H1 (cell line): ENCODE measurements at regions not wholly inside any gene's neighbourhood (a gene's known extent, or its start where the extent isn't known, plus 50 kb on each side); places are given as distances from the start of the nearest gene placed in this dataset.

ENCODE experiments used
- CTCF ChIA-PET: fragments of 300-600 bp; sonication (Branson Sonifier 250); formaldehyde crosslinking; loops from one replicate; lab custom pipeline; 2021; ENCODE audit not compliant: partially characterized antibody; lab: Charles Lee
- POLR2A ChIA-PET: fragments of 300-600 bp; sonication (Branson Sonifier 250); formaldehyde crosslinking; loops from one replicate; lab custom pipeline; 2021; ENCODE audit warnings: inconsistent platforms; ENCODE audit not compliant: partially characterized antibody; lab: Charles Lee
- DNase-seq, 2 experiments: peaks; one replicate each; pipeline versions ENCODE4 v3.0.0 to v3.0.0-alpha.2; 2010 to 2022; ENCODE audit warnings: low spot score in 2 of 2, low read depth in 1 of 2, mixed read lengths in 1 of 2
- FAIRE-seq: peaks from 2 replicates; lab custom pipeline; 2011; peaks lifted over from hg19 to GRCh38; lab: Jason Lieb, UNC
- H2AFZ ChIP-seq: 2 replicates; pipeline ENCODE4 v1.8.1; 2012; ENCODE audit warnings: low read length, inconsistent platforms
- H2AK5ac ChIP-seq: 2 replicates; pipeline ENCODE4 v1.6.1; 2013; ENCODE audit warnings: low read depth, low read length
- H2BK120ac ChIP-seq: replicated peaks from 2 replicates; pipeline ENCODE3; 2013; ENCODE audit warnings: low read depth, low read length, inconsistent platforms
- H2BK12ac ChIP-seq: 2 replicates; pipeline ENCODE4 v1.6.1; 2013; ENCODE audit warnings: low read depth, low read length
- H2BK15ac ChIP-seq: 2 replicates; pipeline ENCODE4 v1.6.1; 2013; ENCODE audit warnings: low read length
- H2BK20ac ChIP-seq: 2 replicates; pipeline ENCODE4 v1.6.1; 2013; ENCODE audit warnings: low read length
- H2BK5ac ChIP-seq: 2 replicates; pipeline ENCODE4 v1.6.1; 2013; ENCODE audit warnings: low read depth, low read length
- H3K14ac ChIP-seq: 2 replicates; pipeline ENCODE4 v1.6.1; 2013; ENCODE audit warnings: inconsistent platforms; ENCODE audit not compliant: insufficient read length
- H3K18ac ChIP-seq: 2 replicates; pipeline ENCODE4 v1.6.1; 2013; ENCODE audit warnings: low read length; ENCODE audit errors: extremely low read depth
- H3K23ac ChIP-seq: 2 replicates; pipeline ENCODE4 v1.6.1; 2013; ENCODE audit warnings: inconsistent platforms; ENCODE audit not compliant: insufficient read length
- H3K23me2 ChIP-seq: 2 replicates; pipeline ENCODE4 v1.6.1; 2013; ENCODE audit warnings: low read depth, low read length
- H3K27ac ChIP-seq: 2 replicates; pipeline ENCODE4 v1.6.1; 2011; ENCODE audit warnings: low read depth, low read length, inconsistent platforms
- H3K27me3 ChIP-seq, 4 experiments: replicated peaks in 1 of 4; 1 replicate in 1 of 4; 2 replicates in 3 of 4; pipeline versions ENCODE4 v1.6.1 to v1.8.1; 2011 to 2013; ENCODE audit warnings: low read length in 3 of 4, mild to moderate bottlenecking in 3 of 4, inconsistent platforms in 2 of 4, mixed read lengths in 2 of 4, moderate library complexity in 1 of 4; ENCODE audit not compliant: control insufficient read depth in 3 of 4, insufficient read depth in 3 of 4; ENCODE audit errors: extremely low read depth in 1 of 4
- H3K36me3 ChIP-seq, 4 experiments: 2 replicates each; pipeline versions ENCODE4 v1.6.1 to v1.8.1; 2011 to 2013; ENCODE audit warnings: mild to moderate bottlenecking in 4 of 4, low read length in 3 of 4, moderate library complexity in 2 of 4, control low read depth in 1 of 4, inconsistent platforms in 1 of 4; ENCODE audit not compliant: insufficient read depth in 4 of 4, control insufficient read depth in 2 of 4
- H3K4ac ChIP-seq: replicated peaks from 2 replicates; pipeline ENCODE3; 2013; ENCODE audit warnings: low read length, low read depth, mixed read lengths, inconsistent platforms; ENCODE audit not compliant: insufficient read length
- H3K4me1 ChIP-seq, 4 experiments: replicated peaks in 1 of 4; 1 replicate in 1 of 4; 2 replicates in 3 of 4; pipeline versions ENCODE4 v1.6.1 to v1.8.1; 2011 to 2013; ENCODE audit warnings: low read length in 3 of 4, inconsistent platforms in 2 of 4, mixed read lengths in 1 of 4; ENCODE audit not compliant: insufficient read depth in 4 of 4, control insufficient read depth in 3 of 4
- H3K4me2 ChIP-seq, 2 experiments: 2 replicates each; pipeline versions ENCODE4 v1.6.1 to v1.8.1; 2011 to 2013; ENCODE audit warnings: low read depth in 2 of 2, low read length in 2 of 2, control low read depth in 1 of 2, inconsistent platforms in 1 of 2, mild to moderate bottlenecking in 1 of 2; ENCODE audit not compliant: insufficient read depth in 1 of 2
- H3K4me3 ChIP-seq, 4 experiments: fragments of 200-600, 300-600 bp in 1 of 4; sonication (generic), shearing (Covaris generic), sonication (Bioruptor Twin) in 1 of 4; 2 replicates each; pipeline versions ENCODE4 v1.5.1 to v1.8.1; 2011 to 2016; ENCODE audit warnings: low read length in 4 of 4, low read depth in 3 of 4, control low read depth in 2 of 4, inconsistent platforms in 2 of 4, mild to moderate bottlenecking in 2 of 4, mixed read lengths in 1 of 4, moderate library complexity in 1 of 4; ENCODE audit not compliant: insufficient read depth in 2 of 4; ENCODE audit errors: extremely low read depth in 1 of 4
- H3K56ac ChIP-seq: replicated peaks from 2 replicates; pipeline ENCODE3; 2013; ENCODE audit warnings: low read depth, mild to moderate bottlenecking, mixed read lengths, low read length, inconsistent platforms; ENCODE audit not compliant: insufficient read length
- H3K79me1 ChIP-seq: 2 replicates; pipeline ENCODE4 v1.6.1; 2013; ENCODE audit warnings: low read depth, low read length, control low read depth
- H3K79me2 ChIP-seq, 2 experiments: 2 replicates each; pipeline versions ENCODE4 v1.6.1 to v1.8.1; 2012 to 2013; ENCODE audit warnings: low read length in 2 of 2, mild to moderate bottlenecking in 2 of 2, inconsistent platforms in 1 of 2; ENCODE audit not compliant: insufficient read depth in 2 of 2, control insufficient read depth in 1 of 2
- H3K9ac ChIP-seq, 4 experiments: replicated peaks in 1 of 4; 1 replicate in 1 of 4; 2 replicates in 3 of 4; pipeline versions ENCODE4 v1.6.1 to v1.8.1; 2011 to 2013; ENCODE audit warnings: low read depth in 3 of 4, low read length in 3 of 4, control low read depth in 2 of 4, mild to moderate bottlenecking in 2 of 4, moderate library complexity in 2 of 4, inconsistent platforms in 1 of 4; ENCODE audit errors: extremely low read depth in 1 of 4
- H3K9me3 ChIP-seq, 2 experiments: 2 replicates each; pipeline versions ENCODE4 v1.6.1 to v1.8.1; 2012 to 2013; ENCODE audit warnings: mild to moderate bottlenecking in 2 of 2, moderate library complexity in 2 of 2, control low read depth in 1 of 2, inconsistent platforms in 1 of 2, low read depth in 1 of 2, low read length in 1 of 2, mixed read lengths in 1 of 2; ENCODE audit not compliant: insufficient read depth in 2 of 2
- H4K20me1 ChIP-seq, 2 experiments: replicated peaks in 1 of 2; 2 replicates each; pipeline versions ENCODE3 to v1.8.1; 2011 to 2013; ENCODE audit warnings: inconsistent platforms in 2 of 2, low read length in 2 of 2, mild to moderate bottlenecking in 1 of 2; ENCODE audit not compliant: insufficient read depth in 2 of 2, control insufficient read depth in 1 of 2
- H4K5ac ChIP-seq: 2 replicates; pipeline ENCODE4 v1.6.1; 2013; ENCODE audit warnings: low read length, low read depth, mixed read lengths, inconsistent platforms; ENCODE audit not compliant: insufficient read length
- H4K8ac ChIP-seq: 2 replicates; pipeline ENCODE4 v1.8.0; 2013; ENCODE audit warnings: mild to moderate bottlenecking, moderate library complexity, low read length, inconsistent platforms; ENCODE audit not compliant: insufficient read depth; ENCODE audit errors: extremely low read depth
- H4K91ac ChIP-seq: replicated peaks from 2 replicates; pipeline ENCODE3; 2013; ENCODE audit warnings: low read length, mixed read lengths, inconsistent platforms; ENCODE audit not compliant: insufficient read length
- CREB1 ChIP-seq: IDR thresholded peaks from 2 replicates; pipeline ENCODE4 v1.6.1; 2012; ENCODE audit warnings: inconsistent platforms
- JUND ChIP-seq: IDR thresholded peaks from 2 replicates; pipeline ENCODE4 v1.6.1; 2011; ENCODE audit warnings: mild to moderate bottlenecking, improper control_type of control experiment, low read length
- WGBS, 2 experiments: shearing (Covaris generic) in 1 of 2; methylation state at CpG; one replicate each; pipeline versions ENCODE4 v1.1.6 to v1.1.7; 2013 to 2015; ENCODE audit warnings: low lambda C conversion rate in 2 of 2, mixed read lengths in 2 of 2, inconsistent platforms in 1 of 2, low coverage in 1 of 2, missing lambda C conversion rate in 1 of 2; ENCODE audit not compliant: insufficient replicate concordance in 2 of 2, insufficient coverage in 1 of 2, insufficient read length in 1 of 2; ENCODE audit errors: extremely low coverage in 1 of 2, missing lambda C conversion rate in 1 of 2; 5-methylcytosine and 5-hydroxymethylcytosine counted together
- TF ChIP-seq, protein P1 (sequence below): IDR thresholded peaks from 2 replicates; pipeline ENCODE4 v1.6.1; 2011; ENCODE audit warnings: low read depth, mild to moderate bottlenecking, low read length; ENCODE audit not compliant: insufficient read depth

- POLR2A ChIA-PET: interaction anchor here (0.9 to 1.4 kb wide), 3 partner anchors 9 to 22 kb away, joined by 3 to 4 read pairs (median 3); no protein-coding TSS in a partner anchor
- peaks cover 2 to 9% (median 7%) of the 10 kb centered on the region in 4 experiments; a peak in 5 of 7 replicates for H3K4me1 ChIP-seq
- no peaks in the 10 kb centered on the region for H3K79me1 ChIP-seq
- no peak overlapping the region for H3K14ac ChIP-seq
- H3K36me3 ChIP-seq: no peaks in the 10 kb centered on the region
- peak overlapping the region in 2 of 4 experiments; percentile 2 to 6; a peak in 3 of 8 replicates for H3K4me3 ChIP-seq
- TF ChIP-seq, protein P1, sequence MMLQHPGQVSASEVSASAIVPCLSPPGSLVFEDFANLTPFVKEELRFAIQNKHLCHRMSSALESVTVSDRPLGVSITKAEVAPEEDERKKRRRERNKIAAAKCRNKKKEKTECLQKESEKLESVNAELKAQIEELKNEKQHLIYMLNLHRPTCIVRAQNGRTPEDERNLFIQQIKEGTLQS: no peak
- TF ChIP-seq JUND: no peak
- TF ChIP-seq CREB1: peak; percentile 69
- TF ChIP-seq, all 59 proteins: peak for 1
- Histone ChIP-seq H2BK120ac (peak overlapping the region; percentile 81), H3K27me3 (no peaks in the 10 kb centered on the region), H2BK5ac (no peak overlapping the region), H4K5ac (peak overlapping the region; percentile 6), H3K4ac (peak overlapping the region; percentile 25), H3K27ac (no peak overlapping the region), H3K9me3 (peaks cover 0 to 3% of the 10 kb centered on the region in 2 experiments; a peak in 1 of 4 replicates), H3K4me2 (0 out of 4 replicates have a peak overlapping the region, but pooled peaks of 1 of the 2 experiments have one; percentile 30), H3K23me2 (no peaks in the 10 kb centered on the region), H4K20me1 (no peaks in the 10 kb centered on the region), H2BK15ac (0 out of 2 replicates have a peak overlapping the region, but pooled peaks have one; percentile 20), H2BK20ac (no peak overlapping the region), H3K9ac (peak overlapping the region in 1 of 4 experiments; percentile 21; a peak in 1 of 7 replicates), H2AFZ (peak overlapping the region; percentile 82; the same call in 1 of the 2 replicates), H2BK12ac (peak overlapping the region; percentile 40; the same call in 1 of the 2 replicates), H2AK5ac (no peak overlapping the region; the same call in 1 of the 2 replicates), H4K8ac (peak overlapping the region; percentile 62), H3K18ac (no peak overlapping the region), H3K23ac (no peak overlapping the region), H3K56ac (no peak overlapping the region), H4K91ac (peak overlapping the region; percentile 77), H3K79me2 (no peaks in the 10 kb centered on the region)
- no peak for FAIRE-seq
- 69% methylated on average over 6 of the region's 6 CpGs; no CpG with 5 or more reads in 1 of the 2 experiments for WGBS, 2 experiments
- no peak for DNase-seq
- CTCF ChIA-PET: interaction anchor here (0.7 to 1.7 kb wide), 2 partner anchors 9 to 144 kb away, joined by 3 to 5 read pairs; no protein-coding TSS in a partner anchor
These were observed 490.2 kb upstream of the SULF2 start for GRCh38 chr20:48275286-48276020.
